PFSK-1 (cell line): ENCODE measurements at regions not wholly inside any gene's neighbourhood (a gene's known extent, or its start where the extent isn't known, plus 50 kb on each side); places are given as distances from the start of the nearest gene placed in this dataset.

Source experiments
- FOXP2 ChIP-seq: optimal IDR thresholded peaks from 2 replicates; pipeline ENCODE3; 2011; ENCODE audit warnings: borderline replicate concordance, control low read depth, inconsistent platforms; ENCODE audit not compliant: insufficient read depth; ENCODE audit errors: extremely low read length, extremely low read depth
- POLR2AphosphoS5 ChIP-seq: IDR thresholded peaks from 2 replicates; pipeline ENCODE4 v1.6.1; 2012; ENCODE audit warnings: low read depth, mild to moderate bottlenecking, control low read depth, low read length, moderate library complexity
- REST ChIP-seq, 2 experiments: IDR thresholded peaks; 2 replicates each; pipeline versions ENCODE4 v1.6.1 to v1.8.0; 2011 to 2012; ENCODE audit warnings: low read depth in 2 of 2, low read length in 2 of 2, control low read depth in 1 of 2, inconsistent platforms in 1 of 2, mild to moderate bottlenecking in 1 of 2, moderate library complexity in 1 of 2; ENCODE audit not compliant: insufficient read depth in 1 of 2
- SIN3A ChIP-seq: IDR thresholded peaks from 2 replicates; pipeline ENCODE4 v1.6.1; 2012; ENCODE audit warnings: mild to moderate bottlenecking, low read length, moderate library complexity, borderline replicate concordance; ENCODE audit not compliant: insufficient read depth
- TAF1 ChIP-seq: IDR thresholded peaks from 2 replicates; pipeline ENCODE4 v1.6.1; 2012; ENCODE audit warnings: low read length, control low read depth, borderline replicate concordance; ENCODE audit not compliant: insufficient read depth

- TF ChIP-seq REST (IDR thresholded peaks at IDR 0.05; ENCODE audit: insufficient read depth in 1 of 2, low read depth in 2 of 2, low read length in 2 of 2) (no peak), TAF1 (no peak), FOXP2 (no peak), POLR2AphosphoS5 (no peak), SIN3A (no peak)
Observed at GRCh38 chr12:87930033-87930432, 99.2 kb downstream of the C12orf50 start.

- TF ChIP-seq SIN3A (no peak), FOXP2 (no peak), TAF1 (no peak), REST (IDR thresholded peaks at IDR 0.05; ENCODE audit: insufficient read depth in 1 of 2, low read depth in 2 of 2, low read length in 2 of 2) (no peak)
Observed at GRCh38 chr12:87929346-87929745, 99.9 kb downstream of the C12orf50 start.

DNA sequence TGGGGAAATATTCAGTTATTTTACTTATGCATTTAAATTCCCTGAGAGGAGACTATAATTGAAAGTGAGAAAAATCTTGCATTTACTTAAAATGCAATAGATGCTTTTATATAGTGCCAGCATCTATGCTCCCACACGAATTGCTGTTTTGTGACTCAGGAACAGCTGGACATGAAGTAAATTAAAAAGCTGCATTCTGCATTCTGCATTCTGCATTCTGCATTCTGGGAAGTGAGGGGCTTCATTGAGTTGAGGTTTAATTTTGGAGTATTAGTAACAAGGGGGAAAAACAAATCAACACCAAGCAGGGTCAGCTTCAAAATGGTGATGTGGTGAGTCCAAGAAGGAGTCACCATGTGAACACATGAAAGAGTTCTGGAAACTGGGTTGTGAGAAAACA lies 101.2 kb downstream of the C12orf50 start:
- TF ChIP-seq SIN3A (no peak), POLR2AphosphoS5 (no peak), REST (IDR thresholded peaks at IDR 0.05; ENCODE audit: insufficient read depth in 1 of 2, low read depth in 2 of 2, low read length in 2 of 2) (no peak), FOXP2 (no peak), TAF1 (no peak)

DNA sequence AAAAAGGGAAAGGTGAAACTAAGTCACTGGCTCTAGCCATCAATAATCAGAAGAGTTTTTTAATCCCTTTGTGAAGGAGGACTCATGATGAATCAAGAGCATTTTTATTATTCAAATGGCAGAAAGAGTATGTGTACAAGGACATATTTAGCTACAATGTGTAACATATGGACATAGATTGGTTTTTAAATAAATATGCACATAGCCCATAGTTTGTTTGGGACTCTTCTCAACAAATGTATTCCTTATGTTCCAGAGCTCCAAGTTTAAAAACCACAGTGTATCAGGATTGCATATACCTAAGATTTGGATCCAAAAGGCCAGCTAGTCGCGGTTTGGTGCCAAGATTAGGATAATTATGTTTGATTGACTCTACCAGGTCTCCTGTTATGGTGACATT lies 104.2 kb downstream of the C12orf50 start:
- TF ChIP-seq REST (IDR thresholded peaks at IDR 0.05; ENCODE audit: insufficient read depth in 1 of 2, low read depth in 2 of 2, low read length in 2 of 2) (no peak), POLR2AphosphoS5 (no peak), FOXP2 (no peak), TAF1 (no peak), SIN3A (no peak)

DNA sequence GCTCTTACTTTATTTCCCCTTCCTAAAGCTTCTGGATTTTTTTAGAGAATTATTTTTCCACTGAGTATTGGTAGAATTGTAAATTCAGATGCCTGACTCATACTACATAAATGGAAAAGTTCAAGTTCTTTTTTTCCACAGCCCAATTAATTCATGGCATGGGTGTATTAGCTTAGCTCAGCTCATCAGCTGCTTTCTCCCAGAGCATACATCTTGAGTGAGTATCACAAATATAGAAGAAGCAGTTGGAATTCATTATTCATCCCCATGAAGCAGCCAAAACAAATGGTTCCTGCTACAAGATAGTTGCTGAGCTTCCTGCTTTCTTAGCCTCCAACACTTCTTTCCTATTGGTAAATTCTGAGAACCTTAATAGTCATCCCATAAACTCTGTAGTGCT lies 105.1 kb downstream of the C12orf50 start:
- TF ChIP-seq POLR2AphosphoS5 (no peak), SIN3A (no peak)
